HG02571 (cell line): ENCODE measurements at regions not wholly inside any gene's neighbourhood (a gene's known extent, or its start where the extent isn't known, plus 50 kb on each side); places are given as distances from the start of the nearest gene placed in this dataset.
"Not testable (repeated sequence)": the region's sequence is repeated elsewhere in the genome, so short reads cannot be mapped to it uniquely, and the experiment has no call there.

Experiments used
- ATAC-seq: cut with Tn5 transposase; IDR thresholded peaks from one replicate; pipeline ENCODE4 v1.9.1; 2021; ENCODE audit warnings: mild to moderate bottlenecking, moderate library complexity; ENCODE audit not compliant: unreplicated experiment

DNA sequence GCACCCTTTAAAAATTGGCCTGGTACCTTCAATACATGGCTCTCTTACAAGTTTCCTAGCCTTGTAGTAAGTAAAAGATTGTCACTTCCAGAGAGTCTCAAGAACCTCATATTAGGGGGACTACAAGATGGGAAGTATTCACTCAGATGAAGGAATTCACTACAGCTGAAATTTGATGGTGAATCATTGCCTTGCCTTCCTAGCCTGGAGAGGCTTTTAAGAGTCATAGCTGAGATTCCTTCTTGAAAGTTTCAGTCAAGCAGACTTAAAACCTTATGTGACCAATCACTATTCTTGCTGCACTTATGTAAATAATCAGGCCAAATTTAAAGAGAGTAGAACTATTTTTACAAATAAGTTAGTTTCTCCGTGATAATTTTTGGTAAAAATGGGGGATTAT lies 451.6 kb downstream of the TRHDE start:
- ATAC-seq: no peak

DNA sequence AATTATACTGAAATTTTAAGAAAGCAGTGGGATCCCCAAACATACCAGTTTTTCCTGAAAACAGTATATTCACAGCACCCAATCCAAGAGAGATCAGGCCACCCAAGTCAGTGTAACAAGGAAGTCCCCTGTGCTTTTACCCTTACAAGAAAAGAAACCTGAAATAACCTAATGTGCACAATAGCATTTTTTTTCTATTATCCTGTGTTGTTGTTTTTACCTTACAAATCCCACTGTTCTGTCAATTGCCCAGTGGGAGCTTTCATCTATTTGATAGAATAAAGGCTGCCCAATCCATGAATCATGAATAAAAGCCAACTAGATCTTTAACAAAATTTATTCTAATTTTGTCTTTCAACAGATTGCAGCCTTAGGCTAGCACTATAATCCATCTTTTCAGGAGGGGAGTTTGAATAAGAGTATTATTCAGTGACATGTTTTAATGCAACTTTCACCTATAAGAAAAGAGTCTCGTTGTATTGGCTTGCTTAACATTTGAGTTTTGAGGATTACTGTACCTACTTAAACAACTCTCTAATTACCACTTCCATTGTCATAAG lies 457.4 kb downstream of the TRHDE start:
- ATAC-seq: no peak

DNA sequence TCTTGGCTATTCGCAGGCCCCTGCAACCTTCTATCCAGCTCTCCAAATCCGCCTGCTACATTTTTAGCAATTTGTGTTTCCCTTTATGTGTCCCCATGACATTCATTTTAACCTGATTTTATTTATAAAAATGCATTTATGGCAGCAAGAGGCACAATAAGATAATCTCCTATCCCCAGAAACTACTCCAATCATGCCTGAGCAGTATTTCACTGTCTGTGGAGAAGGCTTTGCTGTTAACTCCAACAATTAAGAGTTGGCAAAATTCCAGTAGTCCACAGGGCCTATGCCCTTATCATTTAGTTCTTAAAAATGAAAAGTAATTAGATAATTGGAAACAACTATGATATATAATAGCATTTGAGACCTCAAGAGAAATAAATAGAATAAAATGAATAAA lies 462.4 kb downstream of the TRHDE start:
- ATAC-seq: no peak

DNA sequence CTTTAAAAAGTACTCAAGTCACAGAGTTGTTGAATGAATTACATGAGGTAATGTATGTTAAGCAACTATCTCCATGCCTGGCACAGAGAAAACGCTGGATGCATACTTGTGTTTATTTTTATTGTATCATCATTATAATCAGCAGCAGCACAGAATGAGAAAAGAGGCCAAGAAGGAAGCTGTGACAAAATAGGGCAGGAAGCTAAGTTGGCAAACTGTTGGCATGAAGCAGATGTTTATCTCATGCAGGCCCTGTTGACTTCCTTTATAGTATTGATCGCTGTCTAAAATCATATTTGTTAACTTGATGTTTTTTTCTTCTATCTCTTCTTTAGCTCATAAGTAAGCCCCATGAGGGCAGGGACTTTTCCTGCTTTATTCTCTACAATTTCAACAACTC lies 466.6 kb downstream of the TRHDE start:
- ATAC-seq: no peak

DNA sequence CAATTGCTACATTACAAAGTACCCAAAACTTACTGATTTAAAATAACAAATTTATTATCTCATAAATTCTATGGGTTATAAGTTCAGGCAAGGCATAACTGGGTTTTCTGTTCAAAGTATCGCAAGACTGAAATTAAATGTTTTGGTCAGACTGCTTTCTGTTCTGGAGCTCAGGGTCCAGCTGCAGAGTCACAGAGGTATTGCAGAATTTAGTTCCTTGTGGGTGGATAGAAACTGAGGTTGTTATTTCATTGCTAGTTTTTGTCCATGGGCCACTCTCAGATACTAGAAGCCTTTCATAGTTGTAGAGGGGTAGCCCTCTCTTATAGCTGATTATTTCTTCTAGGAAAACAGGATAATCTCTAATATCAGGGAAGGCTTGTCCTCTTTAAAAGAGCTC lies 467.9 kb downstream of the TRHDE start:
- ATAC-seq: no peak

DNA sequence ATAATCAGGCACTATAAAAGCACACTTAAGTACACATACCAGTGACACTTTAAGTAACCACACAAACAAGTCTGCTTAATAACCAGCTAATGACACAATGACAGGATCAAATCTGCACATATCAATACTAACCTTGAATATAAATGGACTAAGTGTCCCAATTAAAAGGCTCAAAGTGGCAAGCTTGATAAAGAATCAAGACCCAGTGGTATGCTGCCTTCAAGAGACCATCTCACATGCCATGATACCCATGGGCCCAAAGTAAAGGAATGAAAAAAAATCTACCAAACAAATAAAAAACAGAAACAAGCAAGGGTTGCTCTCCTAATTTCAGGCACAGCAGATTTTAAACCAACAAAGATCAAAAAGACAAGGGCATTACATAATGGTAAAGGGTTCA lies 470.4 kb downstream of the TRHDE start:
- no peak for ATAC-seq

DNA sequence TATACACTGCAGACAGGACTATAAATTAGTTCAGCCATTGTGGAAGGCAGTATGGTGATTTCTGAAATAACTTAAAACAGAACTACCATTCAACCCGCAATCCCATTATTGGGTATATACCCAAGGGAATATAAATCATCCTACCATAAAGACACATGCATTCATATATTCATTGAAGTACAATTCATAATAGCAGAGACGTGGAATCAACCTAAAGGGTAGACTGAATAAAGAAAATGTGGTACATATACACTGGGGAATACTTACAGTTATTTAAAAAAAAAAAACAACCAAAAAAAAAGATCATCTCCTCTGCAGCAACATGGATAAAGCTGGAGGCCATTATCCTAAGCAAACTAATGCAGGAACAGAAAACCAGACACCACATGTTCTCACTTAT lies 473.9 kb downstream of the TRHDE start:
- ATAC-seq: no peak

DNA sequence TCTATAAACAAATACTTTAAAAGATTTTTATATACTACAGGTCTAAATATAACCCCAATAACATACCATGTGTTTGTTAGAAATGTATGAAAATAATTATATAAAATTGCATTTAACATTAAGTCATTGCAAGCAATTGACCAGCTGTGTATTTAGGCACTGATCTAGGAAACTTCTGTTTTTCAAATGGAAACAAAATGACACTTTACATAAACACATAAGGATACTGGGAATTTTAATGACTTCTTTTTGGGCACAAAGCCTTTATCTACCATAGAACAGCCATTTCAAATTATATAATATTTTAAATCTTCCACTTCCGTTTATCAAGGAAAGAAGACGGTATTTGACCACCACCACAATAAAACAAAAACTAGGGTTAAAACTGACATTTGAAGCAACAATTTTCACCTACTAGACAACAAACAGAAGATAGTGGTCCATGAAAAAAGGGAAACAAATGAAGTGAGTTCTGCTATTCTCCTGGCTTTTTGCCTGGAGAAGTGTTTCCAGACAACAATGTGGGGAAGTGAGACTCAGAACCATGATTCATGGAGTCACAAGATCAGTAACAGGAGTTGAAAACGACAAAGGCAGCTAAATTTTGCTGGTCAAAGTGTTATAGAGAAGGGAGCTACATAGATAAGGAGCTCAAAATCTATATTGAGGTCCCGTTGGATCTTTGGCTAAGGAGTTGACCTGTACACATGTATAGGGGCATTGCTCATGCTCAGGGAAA lies 475.1 kb downstream of the TRHDE start:
- ATAC-seq: no peak

DNA sequence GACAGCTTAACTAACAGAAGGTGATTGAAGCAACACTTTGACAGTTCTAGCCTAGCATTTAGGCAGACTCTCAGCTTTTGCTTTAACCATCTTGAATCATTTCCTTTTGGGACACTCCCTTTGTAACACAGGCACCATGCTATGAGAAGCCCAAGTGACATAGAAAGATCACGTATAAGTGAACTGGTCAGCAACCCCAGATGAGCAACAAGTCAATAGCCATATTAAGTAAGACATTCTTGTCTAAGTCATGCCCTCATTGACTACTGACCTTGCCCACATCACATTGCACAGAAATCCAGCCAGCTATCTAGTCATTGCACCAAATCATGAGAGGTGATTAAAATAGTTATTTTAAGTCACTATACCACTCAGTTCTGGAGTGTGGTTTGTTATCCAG lies 476.8 kb downstream of the TRHDE start:
- no peak for ATAC-seq

DNA sequence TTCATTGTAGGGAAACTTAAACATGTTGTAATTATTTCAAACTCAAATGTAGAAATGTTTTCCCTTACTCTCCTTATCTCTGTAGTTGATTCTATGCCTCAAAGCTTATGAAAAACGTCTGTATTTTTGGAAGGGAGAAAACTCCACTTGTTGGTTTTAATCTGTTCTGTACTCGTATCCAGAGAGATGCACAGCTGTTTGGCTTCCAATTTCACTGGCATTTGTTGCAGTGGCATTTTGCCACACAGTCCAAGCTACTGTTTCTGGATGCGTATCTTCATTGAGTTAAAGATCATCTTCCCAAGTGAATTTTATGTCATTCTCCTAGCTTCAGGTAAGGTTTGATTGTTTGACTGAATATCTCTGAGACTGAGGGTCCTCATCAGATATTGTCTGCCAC lies 481.4 kb downstream of the TRHDE start:
- no peak for ATAC-seq

DNA sequence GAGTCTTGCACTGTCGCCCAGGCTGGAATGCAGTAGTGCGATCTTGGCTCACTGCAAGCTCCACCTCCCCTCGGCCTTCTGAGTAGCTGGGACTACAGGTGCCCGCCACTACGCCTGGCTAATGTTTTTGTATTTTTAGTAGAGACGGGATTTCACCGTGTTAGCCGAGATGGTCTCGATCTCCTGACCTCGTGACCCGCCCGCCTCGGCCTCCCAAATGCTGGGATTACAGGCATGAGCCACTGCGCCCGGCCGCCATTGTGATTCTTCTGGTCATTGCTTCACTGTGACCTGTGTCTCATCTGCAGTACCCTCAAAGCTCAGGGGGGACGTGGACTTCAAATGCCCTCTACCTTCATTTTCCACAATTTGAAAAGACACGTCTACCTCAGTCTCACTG lies 481.9 kb downstream of the TRHDE start:
- ATAC-seq: not testable (repeated sequence)

DNA sequence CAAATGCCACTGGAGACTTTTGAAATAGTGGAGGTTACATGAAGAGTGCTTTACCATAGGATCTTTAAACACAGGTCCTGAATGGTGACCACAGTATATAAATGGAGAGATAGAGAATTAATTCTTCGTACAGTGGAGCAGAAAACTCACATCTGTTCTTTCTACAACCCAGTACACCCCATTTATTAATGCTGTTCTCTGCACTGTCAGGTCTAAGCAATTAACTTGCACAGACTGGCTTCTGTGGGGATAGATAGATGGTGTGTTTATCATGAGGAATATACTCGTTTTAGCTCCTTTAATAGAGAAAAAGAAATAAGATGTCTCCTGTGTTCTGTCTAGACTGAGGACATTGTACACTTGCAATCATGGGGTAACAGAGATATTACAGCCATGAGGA lies 494.3 kb downstream of the TRHDE start:
- ATAC-seq: no peak

DNA sequence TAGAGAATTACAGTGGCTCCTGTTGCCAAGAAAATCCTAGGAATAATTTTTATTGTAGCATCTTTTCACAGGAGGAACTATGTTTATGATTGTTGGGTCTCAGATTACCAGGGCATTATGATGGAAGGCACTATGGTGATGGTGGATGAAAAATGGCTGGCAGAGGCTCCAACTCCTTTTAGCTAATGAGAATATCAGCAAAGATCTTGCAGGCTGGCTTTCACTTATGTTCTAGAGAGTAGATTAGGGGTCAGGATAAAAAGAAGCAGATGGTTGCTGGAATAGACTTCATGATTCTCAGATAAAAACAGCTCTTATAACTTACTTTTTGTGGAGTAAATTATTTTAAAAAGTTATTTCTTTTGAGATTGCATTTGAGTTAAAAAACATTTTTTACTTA lies 501.9 kb downstream of the TRHDE start:
- ATAC-seq: no peak

DNA sequence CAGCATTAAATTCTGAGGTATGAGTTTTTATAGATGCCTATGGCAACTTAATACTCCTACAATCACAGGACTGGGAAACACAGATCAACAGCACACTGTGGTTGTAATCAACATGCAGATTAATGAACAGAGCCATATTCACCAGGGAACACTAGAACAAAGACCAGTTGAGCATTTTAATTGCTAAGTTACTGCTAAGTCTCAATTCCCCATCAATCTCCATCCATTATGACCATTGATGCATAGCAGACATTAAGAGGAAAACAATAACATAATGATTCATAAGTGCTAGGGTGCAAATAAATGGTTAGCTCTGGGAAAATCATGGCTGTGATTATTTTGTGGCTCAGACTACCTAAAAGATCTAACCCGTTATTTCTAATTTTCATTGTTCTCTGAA lies 505.6 kb downstream of the TRHDE start:
- no peak for ATAC-seq

DNA sequence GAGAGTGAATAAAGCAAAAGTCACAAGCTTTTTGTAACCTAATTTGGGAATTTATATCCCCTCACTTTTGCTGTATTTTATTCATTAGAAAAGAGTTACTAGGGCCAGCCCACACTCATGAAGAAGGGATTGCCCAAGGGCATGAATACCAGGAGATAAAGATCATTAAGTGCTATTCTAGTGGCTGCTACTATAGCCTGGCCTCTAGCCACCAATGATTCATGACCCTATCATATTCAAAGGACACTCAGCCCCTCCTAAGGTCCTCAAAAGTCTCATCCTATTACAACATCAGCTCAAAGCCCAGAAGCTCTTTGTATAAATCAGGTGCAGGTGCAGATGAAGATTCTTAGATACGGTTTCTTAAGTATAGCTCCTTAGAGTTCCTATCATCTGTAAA lies 518.1 kb downstream of the TRHDE start:
- no peak for ATAC-seq

DNA sequence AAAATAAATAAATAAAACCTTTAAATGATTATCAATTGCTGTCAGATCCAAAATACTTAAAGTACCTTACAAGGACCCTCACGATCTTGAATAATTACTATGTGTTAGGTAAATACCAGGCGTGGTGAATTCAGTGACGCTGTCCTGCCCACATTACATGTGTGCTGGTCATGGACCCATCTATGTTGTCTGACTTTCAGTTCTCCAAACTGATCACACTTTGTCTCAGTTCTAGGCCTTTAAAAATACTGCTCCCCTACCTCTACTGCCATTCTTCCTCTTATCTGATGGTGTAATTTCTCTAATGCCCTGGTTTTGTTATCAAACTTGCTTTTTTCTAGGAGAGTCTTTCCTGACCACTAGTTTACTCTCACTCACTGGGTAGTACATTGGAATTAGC lies 520.7 kb downstream of the TRHDE start:
- ATAC-seq: no peak

DNA sequence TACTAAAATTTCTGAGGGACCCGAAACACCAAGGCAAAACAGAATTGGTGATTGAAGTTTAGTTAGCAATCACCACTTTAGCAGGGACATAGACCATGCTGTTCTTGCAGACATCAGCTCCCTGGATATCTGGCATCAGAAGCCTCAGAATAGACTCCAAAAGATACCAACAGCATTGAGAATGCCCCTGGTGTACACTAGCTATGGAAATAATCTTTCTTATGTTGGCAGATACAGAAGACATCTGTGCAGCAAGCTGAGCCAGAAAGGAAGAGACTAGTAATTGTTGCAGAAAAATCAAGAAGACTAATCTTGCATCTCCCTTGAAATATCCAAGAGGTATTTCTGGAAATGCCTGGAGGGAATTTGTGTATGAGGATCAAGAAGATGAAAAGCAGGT lies 521.6 kb downstream of the TRHDE start:
- no peak for ATAC-seq

DNA sequence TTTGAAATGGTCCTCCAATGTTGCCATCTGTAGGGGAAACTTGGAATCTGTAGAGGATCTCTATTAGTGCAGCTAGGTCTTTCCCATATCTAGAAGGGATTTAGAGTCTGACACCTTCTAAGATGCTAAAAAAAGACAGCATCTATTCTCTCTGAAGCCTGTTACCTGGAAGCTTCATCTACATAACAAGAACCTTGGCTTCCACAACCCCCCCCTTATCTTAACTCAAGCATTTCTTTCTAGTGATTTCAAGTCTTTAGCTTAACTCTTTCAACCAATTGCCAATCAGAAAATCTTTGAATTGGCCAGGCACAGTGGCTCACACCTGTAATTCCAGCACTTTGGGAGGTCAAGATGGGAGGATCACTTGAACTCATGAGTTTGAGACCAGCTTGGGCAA lies 543.3 kb downstream of the TRHDE start:
- no peak for ATAC-seq

DNA sequence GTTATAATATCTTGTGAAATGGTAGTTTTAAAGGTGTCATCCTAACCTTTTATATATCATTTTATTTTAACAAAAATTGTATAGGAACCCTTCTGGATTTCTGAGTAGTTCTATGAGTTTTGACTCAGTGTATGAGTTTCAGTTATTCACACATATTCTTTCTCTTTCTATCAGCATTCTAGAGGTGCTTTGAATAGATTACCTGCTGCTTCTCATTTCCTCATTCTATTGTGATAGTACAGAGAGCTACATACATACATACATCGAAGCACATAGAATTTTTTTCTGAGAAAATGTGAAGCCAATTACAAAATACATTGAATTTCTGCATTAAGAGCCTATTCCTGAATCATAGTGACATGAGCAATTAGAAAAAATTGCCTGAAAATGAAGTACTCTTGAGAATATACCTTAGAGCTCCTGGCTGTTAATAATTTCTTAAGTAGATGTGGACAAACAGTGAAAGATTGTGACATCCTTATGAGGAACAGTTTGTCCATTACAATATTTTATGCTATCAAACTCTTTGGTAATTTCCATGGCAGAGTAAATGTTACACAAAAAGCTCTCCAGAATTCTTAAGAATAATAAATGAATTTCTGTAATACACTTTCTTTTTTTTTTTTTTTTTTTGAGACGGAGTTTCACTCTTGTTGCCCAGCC lies 556.6 kb downstream of the TRHDE start:
- no peak for ATAC-seq

DNA sequence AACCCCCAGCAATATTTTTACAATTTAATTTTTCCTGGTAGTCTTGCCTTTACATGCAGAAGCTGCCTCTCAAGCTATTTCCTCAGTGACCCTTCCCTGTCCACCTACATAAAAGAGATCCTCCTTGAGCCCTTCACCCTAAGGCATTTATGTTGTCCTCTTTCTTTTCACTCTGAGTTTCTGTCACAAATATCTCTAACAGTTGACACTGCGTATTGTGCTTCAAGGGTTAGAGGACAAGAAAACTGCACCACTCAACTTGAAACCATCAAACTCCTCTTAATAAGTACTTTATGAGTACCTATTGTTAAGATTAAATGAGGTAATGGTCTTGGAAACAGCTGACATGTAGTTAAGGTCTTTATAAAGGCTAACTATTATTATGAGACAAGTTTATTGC lies 557.7 kb downstream of the TRHDE start:
- ATAC-seq: no peak

DNA sequence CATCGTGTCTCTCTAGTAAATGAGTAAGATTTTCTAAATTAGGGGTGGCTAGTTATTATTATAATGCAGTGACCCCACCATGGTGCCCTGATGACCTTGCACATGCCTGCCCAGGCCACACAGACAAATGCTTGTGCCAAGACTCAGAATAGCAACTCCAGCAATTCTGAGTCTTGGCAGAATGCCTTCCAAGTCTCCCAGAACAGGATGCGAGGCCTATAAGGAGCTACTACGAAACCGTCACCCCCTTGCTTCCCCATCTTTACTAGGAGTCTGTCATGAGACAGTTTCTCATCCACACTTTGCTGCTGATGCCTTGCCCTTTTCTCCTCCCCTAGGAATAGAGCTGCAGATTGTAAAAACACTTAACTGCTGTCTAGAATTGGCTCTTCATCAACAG lies 559.9 kb downstream of the TRHDE start:
- ATAC-seq: no peak

DNA sequence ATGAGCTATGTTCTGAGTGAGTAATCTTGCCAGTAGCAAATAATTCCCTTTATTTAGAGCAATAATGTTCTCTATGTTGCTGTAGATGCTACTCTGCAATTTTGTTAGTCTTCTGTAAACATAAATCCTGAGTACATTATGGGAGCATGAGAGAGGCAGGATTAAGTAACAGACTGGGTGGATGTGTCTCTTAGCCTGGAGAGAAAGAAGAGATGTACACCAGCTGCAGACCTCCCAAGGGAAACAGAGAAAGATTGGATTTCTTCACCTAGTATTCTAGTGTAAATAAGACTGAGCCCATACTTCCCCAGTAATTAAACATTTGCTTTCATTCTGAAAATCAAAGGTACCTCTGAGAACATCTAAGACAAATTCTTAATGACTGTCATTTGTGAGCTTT lies 564.0 kb downstream of the TRHDE start:
- ATAC-seq: no peak

DNA sequence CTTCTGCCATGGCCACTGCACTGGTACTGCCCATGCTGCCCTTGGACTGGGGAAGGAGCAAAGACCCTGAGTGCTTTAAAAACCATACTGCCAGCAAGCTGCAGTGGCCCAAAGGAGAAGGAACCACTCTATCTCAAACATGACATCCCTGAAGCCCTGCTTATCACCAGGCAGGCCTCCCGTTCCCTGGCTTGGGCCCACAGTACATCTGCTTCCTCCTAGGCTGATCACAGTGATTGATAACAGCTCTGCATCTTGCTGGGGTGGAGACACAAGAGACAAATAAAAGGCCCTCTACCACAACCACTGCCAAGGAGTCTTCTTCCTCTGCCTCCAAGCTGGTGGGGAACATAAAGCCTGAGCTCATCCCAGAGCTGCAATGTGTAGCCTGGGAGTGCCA lies 567.5 kb downstream of the TRHDE start:
- ATAC-seq: no peak
